HepG2 (cell line): ENCODE measurements at regions not wholly inside any gene's neighbourhood (a gene's known extent, or its start where the extent isn't known, plus 50 kb on each side); places are given as distances from the start of the nearest gene placed in this dataset.

Source experiments
- ATAC-seq: fragments of 200-7000 bp; cut with Tn5 transposase; 3 replicates; pipeline ENCODE4 v1.9.1; 2020; ENCODE audit warnings: mild to moderate bottlenecking, moderate library complexity
- BruUV-seq: library from RNA; stranded (reverse); fragments of 400-500 nt; replicated peaks from 2 replicates; lab custom pipeline; 2021; lab: Mats Ljungman, UMichigan
- CTCF ChIA-PET: fragments of 300-600 bp; formaldehyde crosslinking; extraction: SDS; loops from one replicate; lab custom pipeline; 2021; ENCODE audit warnings: low total read pairs, inconsistent platforms, low intra/inter-chr PET ratio; lab: Yijun Ruan, JAX
- POLR2A ChIA-PET: fragments of 350-600 bp; sonication (Branson Sonifier 250); formaldehyde crosslinking; loops from one replicate; lab custom pipeline; 2020; ENCODE audit warnings: antibody characterized with exemption, inconsistent platforms; lab: Yijun Ruan, JAX
- DNase-seq: peaks from one replicate; pipeline ENCODE4 v3.0.0-alpha.2; 2015; ENCODE audit warnings: low spot score
- FAIRE-seq: peaks from 3 replicates; lab custom pipeline; 2011; peaks lifted over from hg19 to GRCh38; lab: Jason Lieb, UNC
- H2AFZ ChIP-seq: one replicate; pipeline ENCODE4 v1.6.1; 2011; ENCODE audit warnings: low read length, inconsistent platforms
- H3K27ac ChIP-seq: fragments of 300-600 bp; 3 replicates; pipeline ENCODE4 v1.8.0; 2011; ENCODE audit warnings: mixed run types, mild to moderate bottlenecking, mixed read lengths, low read length, inconsistent platforms; ENCODE audit not compliant: insufficient read depth; ENCODE audit errors: extremely low read length
- H3K27me3 ChIP-seq, 2 experiments: fragments of 200-600 bp in 1 of 2; 2 replicates in 1 of 2; 3 replicates in 1 of 2; pipeline versions ENCODE4 v1.6.0 to v1.8.0; 2011; ENCODE audit warnings: low read length in 2 of 2, mild to moderate bottlenecking in 2 of 2, moderate library complexity in 2 of 2, inconsistent platforms in 1 of 2; ENCODE audit not compliant: insufficient read depth in 2 of 2, control insufficient read depth in 1 of 2
- H3K36me3 ChIP-seq, 2 experiments: fragments of 200-600 bp in 1 of 2; replicated peaks in 1 of 2; 2 replicates in 1 of 2; 3 replicates in 1 of 2; pipeline versions ENCODE4 v1.5.1 to v1.8.0; 2011; ENCODE audit warnings: low read length in 2 of 2, inconsistent platforms in 1 of 2; ENCODE audit not compliant: insufficient read depth in 2 of 2, control insufficient read depth in 1 of 2
- H3K4me1 ChIP-seq: 2 replicates; pipeline ENCODE4 v1.5.1; 2012; ENCODE audit warnings: low read length, inconsistent platforms; ENCODE audit not compliant: insufficient read depth
- H3K4me2 ChIP-seq: 2 replicates; pipeline ENCODE4 v1.6.0; 2011; ENCODE audit warnings: low read depth, low read length, inconsistent platforms
- H3K4me3 ChIP-seq, 3 experiments: fragments of 200-600 bp in 1 of 3; sonication (generic), shearing (Covaris generic) in 1 of 3; replicated peaks in 1 of 3; 2 replicates each; pipeline ENCODE4 v1.5.1; 2011 to 2016; ENCODE audit warnings: low read length in 3 of 3, inconsistent platforms in 2 of 3, low read depth in 2 of 3, mild to moderate bottlenecking in 2 of 3, control low read depth in 1 of 3, mixed read lengths in 1 of 3; ENCODE audit not compliant: insufficient read depth in 1 of 3
- H3K79me2 ChIP-seq: one replicate; pipeline ENCODE4 v1.6.1; 2011; ENCODE audit warnings: low read length, inconsistent platforms; ENCODE audit not compliant: insufficient read depth
- H3K9ac ChIP-seq: 2 replicates; pipeline ENCODE4 v1.6.0; 2011; ENCODE audit warnings: mild to moderate bottlenecking, low read depth, low read length, inconsistent platforms; ENCODE audit not compliant: insufficient read depth
- H3K9me3 ChIP-seq: 2 replicates; pipeline ENCODE4 v1.5.1; 2012; ENCODE audit warnings: mild to moderate bottlenecking, low read length
- H4K20me1 ChIP-seq: 2 replicates; pipeline ENCODE4 v1.6.0; 2011; ENCODE audit warnings: inconsistent platforms, mild to moderate bottlenecking, low read length, moderate library complexity; ENCODE audit not compliant: insufficient read depth
- HOXA3 ChIP-seq: sonication (generic); formaldehyde crosslinking; IDR thresholded peaks from 2 replicates; pipeline ENCODE4 v1.5.0; 2020; ENCODE audit warnings: missing genetic modification reagents
- HOXA7 ChIP-seq: sonication (generic); formaldehyde crosslinking; IDR thresholded peaks from 2 replicates; pipeline ENCODE4 v1.8.1; 2022; ENCODE audit warnings: mild to moderate bottlenecking, missing genetic modification reagents, moderate library complexity
- MED13 ChIP-seq: sonication (generic); formaldehyde crosslinking; IDR thresholded peaks from 2 replicates; pipeline ENCODE4 v1.5.0; 2020; ENCODE audit warnings: missing genetic modification reagents
- NFKBIZ ChIP-seq: IDR thresholded peaks from 2 replicates; pipeline ENCODE4 v1.6.1; 2018; ENCODE audit warnings: missing genetic modification reagents, missing compliant biosample characterization
- SMARCC2 ChIP-seq: fragments of 450-650 bp; IDR thresholded peaks from 2 replicates; pipeline ENCODE4 v1.6.1; 2017; ENCODE audit warnings: antibody characterized with exemption, mild to moderate bottlenecking
- TARDBP ChIP-seq: sonication (generic); formaldehyde crosslinking; IDR thresholded peaks from 2 replicates; pipeline ENCODE4 v1.8.0; 2022; ENCODE audit warnings: mild to moderate bottlenecking, missing genetic modification reagents
- TP53 ChIP-seq: sonication (generic); formaldehyde crosslinking; conservative IDR thresholded peaks from 2 replicates; pipeline ENCODE4 v1.4.0; 2020; ENCODE audit warnings: missing genetic modification reagents
- YY1 ChIP-seq: IDR thresholded peaks from 2 replicates; pipeline ENCODE4 v1.6.1; 2011; ENCODE audit warnings: low read length, low read depth, moderate library complexity, mild to moderate bottlenecking; ENCODE audit not compliant: insufficient read depth, insufficient replicate concordance
- ZNF780A ChIP-seq: sonication (generic); formaldehyde crosslinking; IDR thresholded peaks from 2 replicates; pipeline ENCODE4 v1.8.0; 2022; ENCODE audit warnings: mild to moderate bottlenecking, missing genetic modification reagents, moderate library complexity
- ZSCAN20 ChIP-seq: sonication (generic); formaldehyde crosslinking; IDR thresholded peaks from 2 replicates; pipeline ENCODE4 v1.4.0; 2020; ENCODE audit warnings: missing genetic modification reagents, mild to moderate bottlenecking, borderline replicate concordance
- WGBS: methylation state at CpG from one replicate; pipeline ENCODE4 v1.1.6; 2017; ENCODE audit warnings: low lambda C conversion rate; 5-methylcytosine and 5-hydroxymethylcytosine counted together
- in situ Hi-C: cut with HindIII; loops from 2 replicates; pipeline ENCODE4 v1.10.0; 2017; ENCODE audit warnings: low pct_unique_long_range_greater_than_20kb; ENCODE audit not compliant: extremely low pct_ligation_motif_present
- intact Hi-C: fragments of 100-400 bp; cut with micrococcal nuclease; formaldehyde crosslinking; loops from one replicate; pipeline ENCODE4 v1.10.0; 2022; ENCODE audit not compliant: unreplicated experiment
- TF ChIP-seq, protein P1 (sequence below): IDR thresholded peaks from 2 replicates; pipeline ENCODE4 v1.6.1; 2016; ENCODE audit warnings: control low read depth
- TF ChIP-seq, protein P2 (sequence below): IDR thresholded peaks from 2 replicates; pipeline ENCODE4 v1.6.1; 2016; ENCODE audit warnings: mild to moderate bottlenecking, missing biosample characterization, missing genetic modification reagents
- TF ChIP-seq, protein P3 (sequence below), 2 experiments: sonication (generic) in 1 of 2; formaldehyde crosslinking in 1 of 2; IDR thresholded peaks; 2 replicates each; pipeline versions ENCODE4 v1.4.0 to v1.6.1; 2016 to 2020; ENCODE audit warnings: borderline replicate concordance in 1 of 2, low read depth in 1 of 2, mild to moderate bottlenecking in 1 of 2, missing genetic modification reagents in 1 of 2
- TF ChIP-seq, protein P4 (sequence below): sonication (generic); formaldehyde crosslinking; IDR thresholded peaks from 2 replicates; pipeline ENCODE4 v1.5.0; 2020; ENCODE audit warnings: mild to moderate bottlenecking, missing genetic modification reagents

DNA sequence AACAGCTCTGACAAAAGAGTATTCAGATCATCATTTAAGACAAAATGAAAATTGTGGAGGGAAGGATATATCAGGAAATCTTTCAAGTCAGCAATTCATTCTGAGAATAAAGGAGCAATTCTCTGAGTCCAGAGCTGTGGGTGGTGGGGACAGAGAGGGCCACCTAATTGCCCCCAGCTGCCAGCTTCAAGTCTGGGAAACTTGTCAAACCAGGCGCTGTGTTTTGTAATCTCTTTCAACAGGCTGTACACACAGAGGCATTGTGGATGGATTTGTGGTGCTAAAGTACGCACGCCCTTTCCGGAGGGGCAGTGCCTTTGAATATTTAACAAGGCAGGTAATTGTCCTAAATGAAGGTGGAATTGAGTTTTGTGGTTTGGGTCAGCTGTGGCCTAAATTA lies 591.1 kb upstream of the BOD1L1 start (continued):
- TF ChIP-seq ZSCAN20 (CRISPR knock-in tag) (no peak), YY1 (no peak)
- TF ChIP-seq, all 625 proteins: peak for 0

DNA sequence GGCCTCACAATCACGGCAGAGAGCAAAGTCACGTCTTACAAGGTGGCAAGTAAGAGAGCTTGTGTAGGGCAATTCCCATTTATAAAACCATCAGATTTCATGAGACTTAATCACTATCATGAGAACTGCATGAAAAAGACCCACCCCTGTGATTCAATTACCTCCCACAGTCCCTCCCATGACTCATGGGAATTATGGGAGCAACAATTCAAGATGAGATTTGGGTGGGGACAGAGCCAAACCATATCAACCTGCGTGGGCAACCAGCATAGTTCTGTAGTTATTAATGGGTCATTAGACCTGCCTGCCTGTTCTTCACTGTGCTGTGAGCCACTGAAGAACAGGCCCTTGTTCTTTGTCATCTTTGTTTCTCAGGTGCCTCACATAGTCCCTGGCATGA lies 593.7 kb upstream of the BOD1L1 start:
- ChIA-PET CTCF (no interaction called here), POLR2A (no interaction called here)
- H4K20me1 ChIP-seq, result no peaks in the 10 kb centered on the region
- no peaks in the 10 kb centered on the region for H3K36me3 ChIP-seq
- H3K4me1 ChIP-seq, result no peaks in the 10 kb centered on the region
- H3K4me2 ChIP-seq, result no peak overlapping the region
- in situ Hi-C loops, result no loop called here
- ATAC-seq (no peak), DNase-seq (no peak), FAIRE-seq (no peak)
- no peaks in the 10 kb centered on the region for H3K27me3 ChIP-seq
- no peak overlapping the region for H2AFZ ChIP-seq
- no peak overlapping the region for H3K4me3 ChIP-seq
- 0% methylated on average over 2 of the region's 3 CpGs for WGBS
- no TSS peak for BruUV-seq
- H3K9ac ChIP-seq, result no peak overlapping the region
- H3K27ac ChIP-seq, result no peak overlapping the region
- peaks cover 89% of the 10 kb centered on the region for H3K9me3 ChIP-seq
- H3K79me2 ChIP-seq, result no peaks in the 10 kb centered on the region
- intact Hi-C loops, result no loop called here
- no peak for TF ChIP-seq TARDBP (CRISPR knock-in tag)
- TF ChIP-seq, protein P1, sequence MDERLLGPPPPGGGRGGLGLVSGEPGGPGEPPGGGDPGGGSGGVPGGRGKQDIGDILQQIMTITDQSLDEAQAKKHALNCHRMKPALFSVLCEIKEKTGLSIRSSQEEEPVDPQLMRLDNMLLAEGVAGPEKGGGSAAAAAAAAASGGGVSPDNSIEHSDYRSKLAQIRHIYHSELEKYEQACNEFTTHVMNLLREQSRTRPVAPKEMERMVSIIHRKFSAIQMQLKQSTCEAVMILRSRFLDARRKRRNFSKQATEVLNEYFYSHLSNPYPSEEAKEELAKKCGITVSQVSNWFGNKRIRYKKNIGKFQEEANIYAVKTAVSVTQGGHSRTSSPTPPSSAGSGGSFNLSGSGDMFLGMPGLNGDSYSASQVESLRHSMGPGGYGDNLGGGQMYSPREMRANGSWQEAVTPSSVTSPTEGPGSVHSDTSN (CRISPR knock-in tag), result no peak
- TF ChIP-seq, protein P2, sequence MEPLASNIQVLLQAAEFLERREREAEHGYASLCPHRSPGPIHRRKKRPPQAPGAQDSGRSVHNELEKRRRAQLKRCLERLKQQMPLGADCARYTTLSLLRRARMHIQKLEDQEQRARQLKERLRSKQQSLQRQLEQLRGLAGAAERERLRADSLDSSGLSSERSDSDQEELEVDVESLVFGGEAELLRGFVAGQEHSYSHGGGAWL, result no peak
- TF ChIP-seq HOXA3 (CRISPR knock-in tag), result no peak
- no peak for TF ChIP-seq TP53
- TF ChIP-seq, protein P3, sequence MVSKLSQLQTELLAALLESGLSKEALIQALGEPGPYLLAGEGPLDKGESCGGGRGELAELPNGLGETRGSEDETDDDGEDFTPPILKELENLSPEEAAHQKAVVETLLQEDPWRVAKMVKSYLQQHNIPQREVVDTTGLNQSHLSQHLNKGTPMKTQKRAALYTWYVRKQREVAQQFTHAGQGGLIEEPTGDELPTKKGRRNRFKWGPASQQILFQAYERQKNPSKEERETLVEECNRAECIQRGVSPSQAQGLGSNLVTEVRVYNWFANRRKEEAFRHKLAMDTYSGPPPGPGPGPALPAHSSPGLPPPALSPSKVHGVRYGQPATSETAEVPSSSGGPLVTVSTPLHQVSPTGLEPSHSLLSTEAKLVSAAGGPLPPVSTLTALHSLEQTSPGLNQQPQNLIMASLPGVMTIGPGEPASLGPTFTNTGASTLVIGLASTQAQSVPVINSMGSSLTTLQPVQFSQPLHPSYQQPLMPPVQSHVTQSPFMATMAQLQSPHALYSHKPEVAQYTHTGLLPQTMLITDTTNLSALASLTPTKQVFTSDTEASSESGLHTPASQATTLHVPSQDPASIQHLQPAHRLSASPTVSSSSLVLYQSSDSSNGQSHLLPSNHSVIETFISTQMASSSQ (IDR thresholded peaks at IDR 0.05; ENCODE audit: low read depth), result no peak
- TF ChIP-seq, protein P3 (CRISPR knock-in tag; IDR thresholded peaks at IDR 0.05; ENCODE audit: borderline replicate concordance), result no peak
- TF ChIP-seq SMARCC2, result no peak
- TF ChIP-seq NFKBIZ (CRISPR knock-in tag), result no peak
- no peak for TF ChIP-seq HOXA7 (CRISPR knock-in tag)
- TF ChIP-seq MED13 (CRISPR knock-in tag), result no peak
- TF ChIP-seq, protein P4, sequence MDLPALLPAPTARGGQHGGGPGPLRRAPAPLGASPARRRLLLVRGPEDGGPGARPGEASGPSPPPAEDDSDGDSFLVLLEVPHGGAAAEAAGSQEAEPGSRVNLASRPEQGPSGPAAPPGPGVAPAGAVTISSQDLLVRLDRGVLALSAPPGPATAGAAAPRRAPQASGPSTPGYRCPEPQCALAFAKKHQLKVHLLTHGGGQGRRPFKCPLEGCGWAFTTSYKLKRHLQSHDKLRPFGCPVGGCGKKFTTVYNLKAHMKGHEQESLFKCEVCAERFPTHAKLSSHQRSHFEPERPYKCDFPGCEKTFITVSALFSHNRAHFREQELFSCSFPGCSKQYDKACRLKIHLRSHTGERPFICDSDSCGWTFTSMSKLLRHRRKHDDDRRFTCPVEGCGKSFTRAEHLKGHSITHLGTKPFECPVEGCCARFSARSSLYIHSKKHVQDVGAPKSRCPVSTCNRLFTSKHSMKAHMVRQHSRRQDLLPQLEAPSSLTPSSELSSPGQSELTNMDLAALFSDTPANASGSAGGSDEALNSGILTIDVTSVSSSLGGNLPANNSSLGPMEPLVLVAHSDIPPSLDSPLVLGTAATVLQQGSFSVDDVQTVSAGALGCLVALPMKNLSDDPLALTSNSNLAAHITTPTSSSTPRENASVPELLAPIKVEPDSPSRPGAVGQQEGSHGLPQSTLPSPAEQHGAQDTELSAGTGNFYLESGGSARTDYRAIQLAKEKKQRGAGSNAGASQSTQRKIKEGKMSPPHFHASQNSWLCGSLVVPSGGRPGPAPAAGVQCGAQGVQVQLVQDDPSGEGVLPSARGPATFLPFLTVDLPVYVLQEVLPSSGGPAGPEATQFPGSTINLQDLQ (CRISPR knock-in tag), result no peak
- TF ChIP-seq ZNF780A (CRISPR knock-in tag), result no peak
